ENCODE measurements at regions not wholly inside any gene's neighbourhood (a gene's known extent, or its start where the extent isn't known, plus 50 kb on each side); places are given as distances from the start of the nearest gene placed in this dataset.

- Histone ChIP-seq H3K4me3 (no peak overlapping the region), H3K27ac (no peak overlapping the region), H3K36me3 (no peaks in the 10 kb centered on the region), H3K27me3 (no peaks in the 10 kb centered on the region), H3K9me3 (no peaks in the 10 kb centered on the region), H3K4me1 (no peaks in the 10 kb centered on the region)
- no peak for DNase-seq (ENCODE audit: extremely low spot score in 2 of 2)
- TF ChIP-seq POLR2A (IDR thresholded peaks at IDR 0.05) (no peak), CTCF (IDR thresholded peaks at IDR 0.05) (no peak), POLR2AphosphoS5 (IDR thresholded peaks at IDR 0.05; ENCODE audit: insufficient read depth in 1 of 2, low read depth in 1 of 2) (no peak)
- intact Hi-C loops (cut with DNase I), result no loop called here
These were observed 288.2 kb upstream of the UGT8 start for GRCh38 chr4:114310296-114310925.

- intact Hi-C loops (cut with DNase I), result no loop called here
- Histone ChIP-seq H3K27me3 (no peaks in the 10 kb centered on the region), H3K27ac (no peak overlapping the region), H3K4me1 (no peaks in the 10 kb centered on the region), H3K4me3 (no peak overlapping the region), H3K9me3 (no peaks in the 10 kb centered on the region), H3K36me3 (no peaks in the 10 kb centered on the region)
- TF ChIP-seq CTCF (IDR thresholded peaks at IDR 0.05) (no peak), POLR2A (IDR thresholded peaks at IDR 0.05) (no peak), POLR2AphosphoS5 (IDR thresholded peaks at IDR 0.05; ENCODE audit: insufficient read depth in 1 of 2, low read depth in 1 of 2) (no peak)
- DNase-seq (ENCODE audit: extremely low spot score in 2 of 2), result no peak
These were observed 286.8 kb upstream of the UGT8 start for GRCh38 chr4:114311787-114312186.

GRCh38 chr4:114312338-114312737 lies 286.3 kb upstream of the UGT8 start:
- H3K4me1 ChIP-seq, result no peaks in the 10 kb centered on the region
- H3K4me3 ChIP-seq, result no peak overlapping the region
- H3K27me3 ChIP-seq, result no peaks in the 10 kb centered on the region
- H3K27ac ChIP-seq, result no peak overlapping the region
- no peaks in the 10 kb centered on the region for H3K9me3 ChIP-seq
- TF ChIP-seq POLR2A (IDR thresholded peaks at IDR 0.05), result no peak
- no peak for TF ChIP-seq POLR2AphosphoS5 (IDR thresholded peaks at IDR 0.05; ENCODE audit: insufficient read depth in 1 of 2, low read depth in 1 of 2)
- TF ChIP-seq CTCF (IDR thresholded peaks at IDR 0.05), result no peak
- no peak for DNase-seq (ENCODE audit: extremely low spot score in 2 of 2)
- no peaks in the 10 kb centered on the region for H3K36me3 ChIP-seq
- intact Hi-C loops (cut with DNase I), result no loop called here

- H3K9me3 ChIP-seq, result no peaks in the 10 kb centered on the region
- no peaks in the 10 kb centered on the region for H3K27me3 ChIP-seq
- H3K4me1 ChIP-seq, result no peaks in the 10 kb centered on the region
- H3K36me3 ChIP-seq, result no peaks in the 10 kb centered on the region
- H3K27ac ChIP-seq, result no peak overlapping the region
- no peak for DNase-seq (ENCODE audit: extremely low spot score in 2 of 2)
- intact Hi-C loops (cut with DNase I), result no loop called here
- H3K4me3 ChIP-seq, result no peak overlapping the region
- TF ChIP-seq POLR2A (IDR thresholded peaks at IDR 0.05) (no peak), POLR2AphosphoS5 (IDR thresholded peaks at IDR 0.05; ENCODE audit: insufficient read depth in 1 of 2, low read depth in 1 of 2) (no peak), CTCF (IDR thresholded peaks at IDR 0.05) (no peak)
These were observed 281.8 kb upstream of the UGT8 start for GRCh38 chr4:114316789-114317188.

- no peak overlapping the region for H3K4me3 ChIP-seq
- TF ChIP-seq POLR2AphosphoS5 (IDR thresholded peaks at IDR 0.05; ENCODE audit: insufficient read depth in 1 of 2, low read depth in 1 of 2) (no peak), CTCF (IDR thresholded peaks at IDR 0.05) (no peak), POLR2A (IDR thresholded peaks at IDR 0.05) (no peak)
- intact Hi-C loops (cut with DNase I), result no loop called here
- no peaks in the 10 kb centered on the region for H3K36me3 ChIP-seq
- no peak for DNase-seq (ENCODE audit: extremely low spot score in 2 of 2)
- no peaks in the 10 kb centered on the region for H3K9me3 ChIP-seq
- no peak overlapping the region for H3K27ac ChIP-seq
- no peaks in the 10 kb centered on the region for H3K27me3 ChIP-seq
- no peaks in the 10 kb centered on the region for H3K4me1 ChIP-seq
These were observed 281.0 kb upstream of the UGT8 start for GRCh38 chr4:114317564-114317963.

Data from vagina (tissue), 2 donors.